ENCODE measurements at regions not wholly inside any gene's neighbourhood (a gene's known extent, or its start where the extent isn't known, plus 50 kb on each side); places are given as distances from the start of the nearest gene placed in this dataset.
"Not testable (repeated sequence)": the region's sequence is repeated elsewhere in the genome, so short reads cannot be mapped to it uniquely, and the experiment has no call there.

DNA sequence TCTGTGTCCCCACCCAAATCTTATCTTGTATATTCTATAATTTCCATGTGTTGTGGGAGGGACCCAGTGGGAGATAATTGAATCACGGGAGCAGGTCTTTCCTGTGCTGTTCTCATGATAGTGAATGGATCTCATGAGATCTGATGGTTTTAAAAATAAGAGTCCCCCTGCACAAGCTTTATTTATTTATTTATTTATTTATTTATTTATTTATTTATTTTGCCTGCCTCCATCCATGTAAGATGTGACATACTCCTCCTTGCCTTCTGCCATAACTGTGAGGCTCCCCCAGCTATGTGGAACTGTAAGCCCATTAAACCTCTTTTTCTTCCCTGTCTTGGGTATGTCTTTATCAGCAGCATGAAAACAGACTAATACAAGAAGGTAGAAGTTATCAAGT is 579.1 kb upstream of the GRM3 start:
- TF ChIP-seq POLR2A (IDR thresholded peaks at IDR 0.05) = not testable (repeated sequence)
- TF ChIP-seq, protein P1, sequence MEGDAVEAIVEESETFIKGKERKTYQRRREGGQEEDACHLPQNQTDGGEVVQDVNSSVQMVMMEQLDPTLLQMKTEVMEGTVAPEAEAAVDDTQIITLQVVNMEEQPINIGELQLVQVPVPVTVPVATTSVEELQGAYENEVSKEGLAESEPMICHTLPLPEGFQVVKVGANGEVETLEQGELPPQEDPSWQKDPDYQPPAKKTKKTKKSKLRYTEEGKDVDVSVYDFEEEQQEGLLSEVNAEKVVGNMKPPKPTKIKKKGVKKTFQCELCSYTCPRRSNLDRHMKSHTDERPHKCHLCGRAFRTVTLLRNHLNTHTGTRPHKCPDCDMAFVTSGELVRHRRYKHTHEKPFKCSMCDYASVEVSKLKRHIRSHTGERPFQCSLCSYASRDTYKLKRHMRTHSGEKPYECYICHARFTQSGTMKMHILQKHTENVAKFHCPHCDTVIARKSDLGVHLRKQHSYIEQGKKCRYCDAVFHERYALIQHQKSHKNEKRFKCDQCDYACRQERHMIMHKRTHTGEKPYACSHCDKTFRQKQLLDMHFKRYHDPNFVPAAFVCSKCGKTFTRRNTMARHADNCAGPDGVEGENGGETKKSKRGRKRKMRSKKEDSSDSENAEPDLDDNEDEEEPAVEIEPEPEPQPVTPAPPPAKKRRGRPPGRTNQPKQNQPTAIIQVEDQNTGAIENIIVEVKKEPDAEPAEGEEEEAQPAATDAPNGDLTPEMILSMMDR (IDR thresholded peaks at IDR 0.05) = not testable (repeated sequence)

Measured in heart left ventricle (tissue), 13 donors.